ENCODE measurements at regions not wholly inside any gene's neighbourhood (a gene's known extent, or its start where the extent isn't known, plus 50 kb on each side); places are given as distances from the start of the nearest gene placed in this dataset.
"Not testable (repeated sequence)": the region's sequence is repeated elsewhere in the genome, so short reads cannot be mapped to it uniquely, and the experiment has no call there.

- in situ Hi-C loops (cut with HindIII; ENCODE audit: low sequenced_read_pairs) = not testable (repeated sequence)
Measured at GRCh38 chr4:3876057-3876845, 110.1 kb downstream of the ADRA2C start.

GRCh38 chr4:3877236-3877635 is 111.1 kb downstream of the ADRA2C start:
- in situ Hi-C loops (cut with HindIII; ENCODE audit: low sequenced_read_pairs) = no loop called here

GRCh38 chr4:3877868-3878267 is 111.7 kb downstream of the ADRA2C start:
- in situ Hi-C loops (cut with HindIII; ENCODE audit: low sequenced_read_pairs) = no loop called here

- in situ Hi-C loops (cut with HindIII; ENCODE audit: low sequenced_read_pairs) = no loop called here
Measured at GRCh38 chr4:3878678-3879077, 112.5 kb downstream of the ADRA2C start.

GRCh38 chr4:3879681-3880614 is 113.8 kb downstream of the ADRA2C start:
- in situ Hi-C loops (cut with HindIII; ENCODE audit: low sequenced_read_pairs) = no loop called here

GRCh38 chr4:3880615-3881120 is 114.5 kb downstream of the ADRA2C start:
- in situ Hi-C loops (cut with HindIII; ENCODE audit: low sequenced_read_pairs) = no loop called here

GRCh38 chr4:3882316-3882885 is 116.2 kb downstream of the ADRA2C start:
- in situ Hi-C loops (cut with HindIII; ENCODE audit: low sequenced_read_pairs) = not testable (repeated sequence)

GRCh38 chr4:3884261-3884660 is 118.1 kb downstream of the ADRA2C start:
- in situ Hi-C loops (cut with HindIII; ENCODE audit: low sequenced_read_pairs) = not testable (repeated sequence)

- in situ Hi-C loops (cut with HindIII; ENCODE audit: low sequenced_read_pairs) = not testable (repeated sequence)
Measured at GRCh38 chr4:3893590-3893989, 127.4 kb downstream of the ADRA2C start.

GRCh38 chr4:3894086-3894959 is 128.1 kb downstream of the ADRA2C start:
- in situ Hi-C loops (cut with HindIII; ENCODE audit: low sequenced_read_pairs) = not testable (repeated sequence)

GRCh38 chr4:3896441-3896840 is 130.3 kb downstream of the ADRA2C start:
- in situ Hi-C loops (cut with HindIII; ENCODE audit: low sequenced_read_pairs) = no loop called here

GRCh38 chr4:3896871-3897578 is 130.8 kb downstream of the ADRA2C start:
- in situ Hi-C loops (cut with HindIII; ENCODE audit: low sequenced_read_pairs) = not testable (repeated sequence)

- in situ Hi-C loops (cut with HindIII; ENCODE audit: low sequenced_read_pairs) = no loop called here
Measured at GRCh38 chr4:3898098-3898497, 131.9 kb downstream of the ADRA2C start.

GRCh38 chr4:3898928-3899327 is 132.7 kb downstream of the ADRA2C start:
- in situ Hi-C loops (cut with HindIII; ENCODE audit: low sequenced_read_pairs) = not testable (repeated sequence)

- in situ Hi-C loops (cut with HindIII; ENCODE audit: low sequenced_read_pairs) = not testable (repeated sequence)
Measured at GRCh38 chr4:3904264-3904955, 138.2 kb downstream of the ADRA2C start.

- in situ Hi-C loops (cut with HindIII; ENCODE audit: low sequenced_read_pairs) = not testable (repeated sequence)
Measured at GRCh38 chr4:3909616-3910015, 143.4 kb downstream of the ADRA2C start.

- in situ Hi-C loops (cut with HindIII; ENCODE audit: low sequenced_read_pairs) = not testable (repeated sequence)
Measured at GRCh38 chr4:3910161-3910950, 144.2 kb downstream of the ADRA2C start.

- in situ Hi-C loops (cut with HindIII; ENCODE audit: low sequenced_read_pairs) = no loop called here
Measured at GRCh38 chr4:3911252-3911856, 145.2 kb downstream of the ADRA2C start.

Data from endothelial cell of hepatic sinusoid (primary cell).